Adrenal gland (tissue), 5 donors: ENCODE measurements at regions not wholly inside any gene's neighbourhood (a gene's known extent, or its start where the extent isn't known, plus 50 kb on each side); places are given as distances from the start of the nearest gene placed in this dataset.

ENCODE experiments used
- POLR2A ChIP-seq, 2 donors: fragments of 450-650 bp; IDR thresholded peaks; one replicate each; pipeline ENCODE4 v1.6.1; 2017; ENCODE audit warnings: antibody characterized with exemption in 2 of 2, mild to moderate bottlenecking in 2 of 2, moderate library complexity in 1 of 2
- TF ChIP-seq, protein P1 (sequence below), 6 experiments: fragments of 450-650 bp in 4 of 6; fragments of 200-600 bp in 2 of 6; sonication (generic) in 1 of 6; IDR thresholded peaks; 1 replicate in 5 of 6; 2 replicates in 1 of 6; pipeline versions ENCODE4 v1.5.1 to v1.8.0; 2016 to 2021; ENCODE audit warnings: antibody characterized with exemption in 6 of 6, mild to moderate bottlenecking in 2 of 6, moderate library complexity in 1 of 6
- donor health status: DM: no; HTN: no; CAD: no.

- TF ChIP-seq, protein P1, sequence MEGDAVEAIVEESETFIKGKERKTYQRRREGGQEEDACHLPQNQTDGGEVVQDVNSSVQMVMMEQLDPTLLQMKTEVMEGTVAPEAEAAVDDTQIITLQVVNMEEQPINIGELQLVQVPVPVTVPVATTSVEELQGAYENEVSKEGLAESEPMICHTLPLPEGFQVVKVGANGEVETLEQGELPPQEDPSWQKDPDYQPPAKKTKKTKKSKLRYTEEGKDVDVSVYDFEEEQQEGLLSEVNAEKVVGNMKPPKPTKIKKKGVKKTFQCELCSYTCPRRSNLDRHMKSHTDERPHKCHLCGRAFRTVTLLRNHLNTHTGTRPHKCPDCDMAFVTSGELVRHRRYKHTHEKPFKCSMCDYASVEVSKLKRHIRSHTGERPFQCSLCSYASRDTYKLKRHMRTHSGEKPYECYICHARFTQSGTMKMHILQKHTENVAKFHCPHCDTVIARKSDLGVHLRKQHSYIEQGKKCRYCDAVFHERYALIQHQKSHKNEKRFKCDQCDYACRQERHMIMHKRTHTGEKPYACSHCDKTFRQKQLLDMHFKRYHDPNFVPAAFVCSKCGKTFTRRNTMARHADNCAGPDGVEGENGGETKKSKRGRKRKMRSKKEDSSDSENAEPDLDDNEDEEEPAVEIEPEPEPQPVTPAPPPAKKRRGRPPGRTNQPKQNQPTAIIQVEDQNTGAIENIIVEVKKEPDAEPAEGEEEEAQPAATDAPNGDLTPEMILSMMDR (IDR thresholded peaks at IDR 0.05) = no peak
- TF ChIP-seq POLR2A (IDR thresholded peaks at IDR 0.05) = no peak
Measured at GRCh38 chr2:59077981-59078531, 836.9 kb upstream of the FANCL start.
